SK-N-SH treated with all-trans-retinoic acid at 6 μM for 48 hours (cell line): ENCODE measurements at regions not wholly inside any gene's neighbourhood (a gene's known extent, or its start where the extent isn't known, plus 50 kb on each side); places are given as distances from the start of the nearest gene placed in this dataset.
A peak's percentile ranks its signal among the peaks of the same experiment; 100 is the strongest.
"Not testable (repeated sequence)": the region's sequence is repeated elsewhere in the genome, so short reads cannot be mapped to it uniquely, and the experiment has no call there.

ENCODE experiments used
- ATAC-seq: fragments of 200-7000 bp; cut with Tn5 transposase; 3 replicates; pipeline ENCODE4 v1.9.1; 2020; ENCODE audit warnings: mild to moderate bottlenecking, moderate library complexity
- ARNTL ChIP-seq: fragments of 450-650 bp; formaldehyde crosslinking; IDR thresholded peaks from 2 replicates; pipeline ENCODE4 v1.5.0; 2020; ENCODE audit warnings: low read depth, mild to moderate bottlenecking, moderate library complexity, borderline replicate concordance
- BACH2 ChIP-seq: fragments of 250-450 bp; sonication (Bioruptor Pico); IDR thresholded peaks from 2 replicates; pipeline ENCODE4 v1.9.0; 2021; ENCODE audit warnings: mild to moderate bottlenecking, borderline replicate concordance
- CREB5 ChIP-seq: fragments of 250-450 bp; sonication (Bioruptor Pico); IDR thresholded peaks from 2 replicates; pipeline ENCODE4 v1.5.1; 2020; ENCODE audit warnings: low read depth, mild to moderate bottlenecking, moderate library complexity
- CSDC2 ChIP-seq: fragments of 250-450 bp; sonication (Bioruptor Pico); IDR thresholded peaks from 2 replicates; pipeline ENCODE4 v1.5.0; 2020; ENCODE audit warnings: mild to moderate bottlenecking, moderate library complexity
- CSRNP3 ChIP-seq: fragments of 250-450 bp; sonication (Bioruptor Pico); IDR thresholded peaks from 2 replicates; pipeline ENCODE4 v1.5.1; 2021; ENCODE audit warnings: mild to moderate bottlenecking, moderate library complexity
- ESRRG ChIP-seq: fragments of 250-450 bp; sonication (Bioruptor Pico); IDR thresholded peaks from 2 replicates; pipeline ENCODE4 v1.6.1; 2021; ENCODE audit warnings: mild to moderate bottlenecking
- ISL1 ChIP-seq: fragments of 250-450 bp; sonication (Bioruptor Pico); IDR thresholded peaks from 2 replicates; pipeline ENCODE4 v2.1.2; 2022; ENCODE audit warnings: mild to moderate bottlenecking, moderate library complexity
- PPARA ChIP-seq: fragments of 250-450 bp; sonication (Bioruptor Pico); IDR thresholded peaks from 2 replicates; pipeline ENCODE4 v1.5.0; 2020; ENCODE audit warnings: mild to moderate bottlenecking, borderline replicate concordance
- TCF4 ChIP-seq: fragments of 250-450 bp; sonication (Bioruptor Pico); IDR thresholded peaks from 2 replicates; pipeline ENCODE4 v1.8.0; 2021; ENCODE audit warnings: mild to moderate bottlenecking, moderate library complexity, borderline replicate concordance
- TSHZ2 ChIP-seq: fragments of 250-450 bp; sonication (Bioruptor Pico); IDR thresholded peaks from 2 replicates; pipeline ENCODE4 v1.5.0; 2020; ENCODE audit warnings: mild to moderate bottlenecking, moderate library complexity
- ZFP30 ChIP-seq: fragments of 450-650 bp; formaldehyde crosslinking; IDR thresholded peaks from 2 replicates; pipeline ENCODE4 v1.5.0; 2022; ENCODE audit warnings: mild to moderate bottlenecking, moderate library complexity
- ZNF565 ChIP-seq: fragments of 450-650 bp; formaldehyde crosslinking; conservative IDR thresholded peaks from 2 replicates; pipeline ENCODE4 v1.5.0; 2020; ENCODE audit warnings: low read depth, mild to moderate bottlenecking, moderate library complexity
- ZNF8 ChIP-seq: fragments of 450-650 bp; formaldehyde crosslinking; IDR thresholded peaks from 2 replicates; pipeline ENCODE4 v1.5.0; 2020; ENCODE audit warnings: mild to moderate bottlenecking, moderate library complexity

- TF ChIP-seq PPARA (CRISPR knock-in tag) (no peak), ARNTL (CRISPR knock-in tag) (no peak), TCF4 (CRISPR knock-in tag) (no peak)
Measured at GRCh38 chr2:189308056-189308790, 128.7 kb upstream of the COL5A2 start (continued).

GRCh38 chr2:189309331-189309730 is 129.8 kb upstream of the COL5A2 start:
- no peak for ATAC-seq
- TF ChIP-seq ZNF565 (CRISPR knock-in tag) = no peak

- no peak for TF ChIP-seq ESRRG (CRISPR knock-in tag)
- no peak for TF ChIP-seq CREB5
- TF ChIP-seq ZNF8 (CRISPR knock-in tag) = no peak
- TF ChIP-seq CSDC2 (CRISPR knock-in tag) = no peak
- no peak for TF ChIP-seq ARNTL (CRISPR knock-in tag)
- TF ChIP-seq, all 23 proteins: peak for 0
- no peak for ATAC-seq
Measured at GRCh38 chr2:189312211-189312610, 129.1 kb upstream of the WDR75 start.

- TF ChIP-seq TSHZ2 (no peak), ISL1 (no peak), ARNTL (CRISPR knock-in tag) (no peak)
- ATAC-seq = no peak
Measured at GRCh38 chr2:189312643-189313042, 128.6 kb upstream of the WDR75 start.

GRCh38 chr2:189318761-189319160 is 122.5 kb upstream of the WDR75 start:
- TF ChIP-seq ZFP30 (CRISPR knock-in tag) (no peak), TCF4 (CRISPR knock-in tag) (peak; percentile 57; the same call in 1 of the 2 replicates)
- TF ChIP-seq, all 23 proteins: peak for 1
- no peak for ATAC-seq

GRCh38 chr2:189319424-189319823 is 121.8 kb upstream of the WDR75 start:
- ATAC-seq = not testable (repeated sequence)

- no peak for TF ChIP-seq ZNF8 (CRISPR knock-in tag)
- peak; percentile 99 for TF ChIP-seq ISL1
- TF ChIP-seq BACH2 (CRISPR knock-in tag) = no peak
- TF ChIP-seq CSRNP3 (CRISPR knock-in tag) = no peak
- TF ChIP-seq ESRRG (CRISPR knock-in tag) = peak; percentile 78
- TF ChIP-seq TCF4 (CRISPR knock-in tag) = peak; percentile 34; the same call in 1 of the 2 replicates
- peak; percentile 67 for TF ChIP-seq CREB5
- 0 out of 2 replicates have a peak, but pooled peaks have one; percentile 21 for TF ChIP-seq CSDC2 (CRISPR knock-in tag)
- TF ChIP-seq, all 23 proteins: peak for 5
- ATAC-seq = peak; percentile 90
Measured at GRCh38 chr2:189327879-189328847, 113.1 kb upstream of the WDR75 start.
